Activated gamma-delta T cell treated with anti-CD3 and anti-CD28 coated beads, Interleukin-2, amount 50 U/mL, for 16 hours (primary cell): ENCODE measurements at regions not wholly inside any gene's neighbourhood (a gene's known extent, or its start where the extent isn't known, plus 50 kb on each side); places are given as distances from the start of the nearest gene placed in this dataset.
"Not testable (repeated sequence)": the region's sequence is repeated elsewhere in the genome, so short reads cannot be mapped to it uniquely, and the experiment has no call there.

Source experiments
- DNase-seq: peaks from one replicate; pipeline ENCODE4 v3.0.0-alpha.2; 2020; ENCODE audit warnings: low read depth

GRCh38 chr4:188737251-188738002 lies 598.2 kb downstream of the TRIML1 start:
- DNase-seq = no peak

- not testable (repeated sequence) for DNase-seq
Measured at GRCh38 chr4:188738290-188738689, 599.0 kb downstream of the TRIML1 start.

- not testable (repeated sequence) for DNase-seq
Measured at GRCh38 chr4:188740172-188740571, 600.9 kb downstream of the TRIML1 start.

GRCh38 chr4:188740791-188741190 lies 601.5 kb downstream of the TRIML1 start:
- DNase-seq = not testable (repeated sequence)

GRCh38 chr4:188754372-188755002 lies 615.2 kb downstream of the TRIML1 start:
- DNase-seq = no peak

GRCh38 chr4:188767496-188767895 lies 628.3 kb downstream of the TRIML1 start:
- no peak for DNase-seq

GRCh38 chr4:188778905-188779304 lies 639.7 kb downstream of the TRIML1 start:
- no peak for DNase-seq

- no peak for DNase-seq
Measured at GRCh38 chr4:188779581-188779980, 640.3 kb downstream of the TRIML1 start.

GRCh38 chr4:188780028-188780427 lies 640.8 kb downstream of the TRIML1 start:
- no peak for DNase-seq

GRCh38 chr4:188780686-188781085 lies 641.4 kb downstream of the TRIML1 start:
- DNase-seq = no peak

- DNase-seq = no peak
Measured at GRCh38 chr4:188781655-188782054, 642.4 kb downstream of the TRIML1 start.

GRCh38 chr4:188783175-188783574 lies 643.9 kb downstream of the TRIML1 start:
- no peak for DNase-seq

GRCh38 chr4:188783606-188784160 lies 644.4 kb downstream of the TRIML1 start:
- DNase-seq = no peak

- DNase-seq = not testable (repeated sequence)
Measured at GRCh38 chr4:188796600-188796999, 657.4 kb downstream of the TRIML1 start.

- DNase-seq = not testable (repeated sequence)
Measured at GRCh38 chr4:188797011-188797410, 657.8 kb downstream of the TRIML1 start.

- no peak for DNase-seq
Measured at GRCh38 chr4:188804861-188805260, 665.6 kb downstream of the TRIML1 start.

- no peak for DNase-seq
Measured at GRCh38 chr4:188811121-188811520, 671.9 kb downstream of the TRIML1 start.

GRCh38 chr4:188812644-188813043 lies 673.4 kb downstream of the TRIML1 start:
- DNase-seq = no peak

- DNase-seq = no peak
Measured at GRCh38 chr4:188818300-188818699, 679.1 kb downstream of the TRIML1 start.

GRCh38 chr4:188819233-188819632 lies 680.0 kb downstream of the TRIML1 start:
- DNase-seq = no peak

GRCh38 chr4:188821500-188821899 lies 682.3 kb downstream of the TRIML1 start:
- DNase-seq = no peak

- no peak for DNase-seq
Measured at GRCh38 chr4:188822698-188823097, 683.5 kb downstream of the TRIML1 start.

GRCh38 chr4:188824553-188824952 lies 685.3 kb downstream of the TRIML1 start:
- DNase-seq = no peak
